DLD1 (cell line): ENCODE measurements at regions not wholly inside any gene's neighbourhood (a gene's known extent, or its start where the extent isn't known, plus 50 kb on each side); places are given as distances from the start of the nearest gene placed in this dataset.

Experiments used
- in situ Hi-C: cut with HindIII; loops from 2 replicates; pipeline ENCODE4 v1.10.0; 2017; ENCODE audit warnings: low sequenced_read_pairs

DNA sequence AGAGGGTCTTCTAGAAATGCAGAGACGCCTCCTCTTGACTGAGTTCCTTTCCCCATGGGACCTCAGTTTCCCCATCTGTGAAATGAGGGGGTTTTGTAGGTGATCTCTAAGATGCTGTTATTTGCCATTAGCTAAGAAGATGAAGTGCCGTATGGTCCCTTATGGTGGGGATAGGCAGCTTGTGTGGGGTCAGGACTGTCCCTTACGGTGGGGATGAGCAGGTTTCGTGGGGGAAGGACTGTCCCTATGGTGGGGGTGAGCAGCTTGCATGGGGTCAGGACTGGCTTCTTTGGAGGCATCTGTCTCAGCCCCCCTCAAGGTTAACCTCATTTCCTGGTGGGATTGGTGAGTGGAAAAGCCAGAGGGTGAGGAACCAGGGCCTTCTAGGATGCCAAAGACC lies 148.3 kb upstream of the GPR26 start:
- in situ Hi-C loops = no loop called here

DNA sequence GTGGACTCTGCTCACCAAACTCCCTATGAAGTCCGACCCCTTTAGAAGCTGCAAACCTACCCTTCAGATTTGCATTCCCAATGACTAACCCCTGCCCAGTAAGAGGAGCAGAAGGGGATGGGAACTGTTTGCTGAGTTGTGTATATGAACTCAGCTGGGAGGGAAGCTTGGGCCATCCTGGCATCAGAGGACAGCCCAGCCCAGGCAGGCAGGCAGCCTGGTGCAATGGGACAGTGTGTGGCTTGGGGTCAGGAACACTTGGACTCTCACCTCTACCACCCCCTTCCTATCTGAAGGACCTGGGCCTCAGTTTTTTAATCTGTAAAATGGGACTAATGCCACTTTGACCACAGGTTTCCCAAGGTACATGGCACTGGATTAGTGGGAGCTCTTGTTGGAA lies 147.4 kb upstream of the GPR26 start:
- in situ Hi-C loops = no loop called here

DNA sequence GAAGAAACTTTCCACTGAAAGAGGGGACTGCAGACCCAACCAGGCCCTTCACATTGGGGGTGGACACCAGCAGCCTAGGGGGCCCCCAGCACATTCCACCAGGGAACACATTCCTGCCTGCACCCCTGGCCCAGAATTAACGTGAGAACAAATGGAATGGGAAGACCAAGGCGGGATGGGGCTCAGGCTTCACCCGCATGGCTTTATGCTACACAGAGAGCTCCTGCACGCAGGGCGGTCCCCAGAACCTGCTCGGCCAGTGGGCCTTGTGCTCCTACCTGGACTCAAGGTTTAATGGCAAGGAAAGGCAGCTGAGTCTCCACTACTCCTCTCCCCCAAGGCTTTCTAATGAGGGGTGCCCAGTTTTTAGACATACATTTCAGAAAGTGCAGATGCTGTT lies 146.3 kb upstream of the GPR26 start:
- in situ Hi-C loops = no loop called here

DNA sequence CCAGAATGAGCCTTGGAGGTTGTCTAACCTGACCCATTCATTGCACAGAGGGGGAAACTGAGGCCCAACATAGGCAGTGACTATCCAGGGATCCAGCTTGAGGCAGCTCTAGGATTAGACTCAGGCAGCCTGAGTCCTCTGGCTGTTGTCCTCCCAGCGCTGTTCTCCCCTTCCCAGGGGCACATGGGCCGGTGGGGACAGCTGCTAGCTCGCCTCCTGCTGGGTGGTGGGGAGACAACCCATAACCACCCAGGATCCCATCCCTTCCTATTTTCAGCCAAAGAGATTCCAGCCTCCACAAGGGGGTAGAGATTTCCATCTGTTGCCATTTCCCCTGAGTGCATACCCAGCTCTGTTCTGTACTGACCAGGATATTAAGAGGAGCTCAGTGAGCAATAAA lies 145.1 kb upstream of the GPR26 start:
- in situ Hi-C loops = no loop called here

DNA sequence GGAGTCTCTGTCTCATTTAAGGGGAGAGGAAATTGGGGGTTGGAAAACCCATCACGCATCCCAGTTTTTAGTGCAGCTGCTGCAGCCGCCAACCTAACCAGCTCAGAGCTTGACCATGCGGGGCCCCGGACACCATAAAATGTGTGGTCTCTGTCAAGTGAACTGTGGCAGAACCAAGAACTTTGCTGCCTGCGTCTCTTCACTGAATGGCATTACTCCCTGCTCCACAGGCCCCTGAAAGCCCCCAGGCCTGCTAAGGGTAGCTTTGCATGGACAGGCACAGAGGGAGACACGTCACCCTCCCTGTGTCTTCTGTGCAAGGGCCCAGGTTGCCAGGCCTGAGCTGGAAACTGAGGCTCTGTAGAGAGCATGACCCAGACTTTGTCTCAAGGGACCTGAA lies 144.6 kb upstream of the GPR26 start:
- in situ Hi-C loops = no loop called here

DNA sequence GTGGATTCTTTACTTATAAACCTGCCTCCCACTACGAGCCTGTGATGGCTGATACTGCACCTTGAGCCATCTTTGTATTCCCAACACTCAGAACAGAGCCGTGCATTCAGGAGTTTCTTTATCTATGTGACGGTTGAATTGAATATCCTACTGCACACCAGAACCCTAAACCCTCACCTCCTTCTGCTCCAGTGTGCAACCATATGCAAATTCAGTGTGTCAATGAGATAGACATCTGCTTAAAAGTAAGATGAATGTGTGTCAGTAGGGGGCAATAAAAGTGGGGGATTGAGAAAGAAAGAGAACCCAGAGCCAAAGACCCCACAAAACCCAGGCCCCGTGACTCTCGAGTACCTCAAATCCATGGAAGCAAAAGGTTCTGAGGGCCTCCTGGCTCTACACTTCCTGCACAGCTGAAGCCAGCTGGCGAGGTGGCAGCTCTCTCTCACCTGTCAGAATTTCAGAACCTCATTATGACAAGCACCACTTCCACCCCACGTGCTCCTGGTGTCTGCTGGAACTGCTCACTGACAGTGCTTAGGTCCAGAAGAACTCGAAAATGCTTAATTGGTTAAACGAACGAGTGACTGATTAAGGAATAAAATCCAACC lies 143.3 kb upstream of the GPR26 start:
- in situ Hi-C loops = no loop called here

DNA sequence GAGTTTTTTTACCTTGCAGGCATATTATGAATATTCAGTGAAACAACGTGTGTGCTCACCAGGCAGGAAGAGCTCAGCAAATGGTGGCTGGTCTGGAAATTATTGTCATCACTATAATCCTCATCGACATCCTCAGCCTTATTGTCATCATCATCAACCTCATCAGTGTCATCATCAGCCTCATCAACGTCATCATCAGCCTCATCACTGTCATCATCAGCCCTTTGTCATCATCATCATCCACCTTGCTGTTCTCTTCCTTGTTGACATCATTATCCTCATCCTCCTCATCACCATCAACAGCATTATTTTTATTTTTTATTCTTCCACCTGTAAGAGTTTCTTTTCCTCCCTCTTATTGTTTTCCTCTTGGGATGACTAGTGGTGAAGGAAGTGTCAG lies 142.3 kb upstream of the GPR26 start:
- in situ Hi-C loops = no loop called here

DNA sequence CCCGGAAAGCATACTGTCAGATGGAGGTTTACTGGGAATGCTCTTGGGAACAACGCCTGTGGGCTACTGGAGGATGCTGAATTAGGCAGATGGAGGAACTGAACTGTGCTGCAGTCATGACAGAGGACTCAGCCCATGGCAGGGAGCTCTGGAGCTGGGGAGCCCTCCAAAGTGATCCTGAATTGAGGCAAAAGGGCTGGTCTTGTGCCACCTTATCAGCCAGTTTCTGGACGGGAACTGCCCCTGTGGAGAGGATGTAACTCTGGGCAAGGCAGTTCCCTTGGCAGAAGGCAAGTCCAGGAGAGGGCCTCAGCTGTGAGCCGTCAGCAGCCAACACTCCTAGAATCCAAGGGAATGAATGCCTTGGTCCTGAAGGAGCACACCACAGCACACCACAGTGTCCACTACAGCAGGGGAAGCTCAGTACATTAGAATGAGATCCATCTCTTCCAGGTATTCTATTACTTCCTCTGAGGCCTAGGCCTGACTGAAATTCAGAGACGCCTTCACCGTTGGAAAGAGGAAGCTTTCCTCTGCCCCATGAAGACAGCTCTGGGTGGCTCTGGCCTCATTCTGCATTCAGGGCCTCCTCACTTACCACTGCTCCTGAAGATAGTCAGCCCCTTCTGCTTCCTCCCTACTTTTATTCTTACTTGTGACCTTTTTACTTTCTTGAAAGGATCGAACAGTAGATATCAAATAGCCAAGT lies 139.6 kb upstream of the GPR26 start:
- in situ Hi-C loops = no loop called here

DNA sequence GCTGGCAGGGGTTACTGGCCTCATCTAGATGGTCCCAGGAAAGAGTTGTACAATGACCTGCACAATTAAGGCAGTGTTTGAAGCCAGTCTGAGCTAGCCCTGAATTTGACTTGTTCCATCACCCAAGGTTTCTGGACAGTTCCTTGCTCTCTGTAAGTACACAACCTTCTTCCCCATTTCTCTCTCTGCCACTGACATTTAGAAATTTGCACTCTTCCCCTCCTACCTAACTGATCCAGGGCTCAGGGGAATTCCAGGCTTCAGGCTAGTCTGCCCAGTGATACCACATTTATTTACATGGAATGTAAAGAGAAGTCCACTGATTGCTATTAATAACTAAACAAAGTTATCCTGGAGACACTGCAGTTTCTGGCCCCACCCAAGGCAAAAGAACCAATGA lies 139.0 kb upstream of the GPR26 start:
- in situ Hi-C loops = no loop called here

DNA sequence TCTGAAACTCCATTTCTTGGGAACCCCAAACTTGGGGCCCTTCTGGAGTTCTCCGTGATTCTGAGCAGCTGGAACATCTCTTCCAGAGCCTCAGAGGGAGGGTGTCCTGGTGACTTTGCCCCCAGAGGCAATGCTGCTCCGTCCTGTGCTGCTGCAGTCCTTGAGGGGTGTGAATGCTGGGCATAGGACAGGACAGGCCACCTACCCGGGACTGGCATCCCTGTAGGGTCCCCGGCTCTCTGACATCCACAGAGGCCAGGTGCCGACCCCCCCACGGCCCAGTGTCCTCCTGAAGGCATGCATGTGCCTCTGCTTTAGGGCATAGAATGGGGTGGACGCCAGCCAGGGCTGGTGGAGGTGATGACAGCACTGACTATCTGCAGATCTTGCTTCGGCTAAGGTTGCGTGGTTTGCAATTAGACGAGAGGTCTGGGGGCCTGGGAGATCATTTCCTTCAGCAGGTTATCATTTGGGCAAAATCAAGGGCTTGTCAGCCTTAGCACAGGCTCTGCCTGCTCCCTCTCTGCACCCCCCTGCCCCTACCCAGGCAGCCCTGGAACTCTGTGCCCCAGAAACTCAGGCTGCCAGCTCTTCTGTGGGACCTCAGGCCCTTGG lies 136.9 kb upstream of the GPR26 start:
- in situ Hi-C loops = no loop called here

DNA sequence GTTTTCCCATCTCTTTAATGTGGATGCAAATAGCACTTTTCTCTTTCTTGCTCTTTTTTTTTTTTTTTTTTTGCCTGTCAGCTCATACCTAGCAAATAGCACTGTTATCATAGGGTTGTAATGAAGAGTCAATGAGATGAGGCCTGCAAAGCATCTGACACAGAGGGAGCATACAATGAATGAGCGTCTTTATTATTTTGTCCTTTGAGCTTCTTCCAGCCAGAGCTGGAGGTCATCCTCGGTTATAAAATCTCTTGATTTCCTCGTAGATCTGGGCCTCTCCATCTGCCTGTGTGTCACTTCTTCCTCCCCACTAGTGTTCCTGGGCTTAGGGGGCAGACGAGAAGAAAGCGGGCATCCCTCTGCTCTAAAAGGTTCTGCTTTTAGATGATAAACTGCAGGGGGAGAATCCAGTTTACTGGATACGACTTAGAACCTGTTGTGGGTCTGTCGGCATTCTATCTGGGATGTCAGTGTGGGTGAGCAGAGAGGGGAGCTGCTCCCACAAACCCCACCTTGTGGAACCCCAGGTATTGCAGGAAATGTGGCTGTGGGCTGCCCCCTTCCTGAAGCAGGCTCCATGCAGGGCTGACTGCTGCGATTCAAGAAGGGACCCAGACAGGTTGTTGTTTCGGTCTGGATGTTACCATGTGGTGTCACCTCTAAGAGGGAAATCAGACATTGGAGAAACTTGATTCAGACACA lies 135.8 kb upstream of the GPR26 start:
- in situ Hi-C loops = no loop called here

DNA sequence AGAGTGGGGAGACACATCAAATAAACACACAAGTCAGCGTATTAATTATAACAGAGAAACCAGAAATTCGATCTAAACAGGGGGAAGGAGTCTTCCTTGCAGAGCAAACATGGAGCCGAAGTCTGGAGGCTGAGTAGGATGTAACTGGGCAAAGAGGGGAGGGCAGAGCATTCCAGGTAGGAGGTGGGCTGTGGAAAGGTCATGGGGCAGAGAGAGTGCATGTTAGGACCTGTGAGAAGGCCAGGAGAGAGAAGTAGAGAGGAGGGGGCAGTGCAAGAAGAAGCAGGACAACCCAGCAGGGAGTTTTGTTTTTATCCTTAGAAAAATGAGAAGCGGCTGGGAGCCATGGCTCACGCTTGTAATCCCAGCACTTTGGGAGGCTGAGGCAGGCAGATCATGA lies 130.8 kb upstream of the GPR26 start:
- in situ Hi-C loops = no loop called here

DNA sequence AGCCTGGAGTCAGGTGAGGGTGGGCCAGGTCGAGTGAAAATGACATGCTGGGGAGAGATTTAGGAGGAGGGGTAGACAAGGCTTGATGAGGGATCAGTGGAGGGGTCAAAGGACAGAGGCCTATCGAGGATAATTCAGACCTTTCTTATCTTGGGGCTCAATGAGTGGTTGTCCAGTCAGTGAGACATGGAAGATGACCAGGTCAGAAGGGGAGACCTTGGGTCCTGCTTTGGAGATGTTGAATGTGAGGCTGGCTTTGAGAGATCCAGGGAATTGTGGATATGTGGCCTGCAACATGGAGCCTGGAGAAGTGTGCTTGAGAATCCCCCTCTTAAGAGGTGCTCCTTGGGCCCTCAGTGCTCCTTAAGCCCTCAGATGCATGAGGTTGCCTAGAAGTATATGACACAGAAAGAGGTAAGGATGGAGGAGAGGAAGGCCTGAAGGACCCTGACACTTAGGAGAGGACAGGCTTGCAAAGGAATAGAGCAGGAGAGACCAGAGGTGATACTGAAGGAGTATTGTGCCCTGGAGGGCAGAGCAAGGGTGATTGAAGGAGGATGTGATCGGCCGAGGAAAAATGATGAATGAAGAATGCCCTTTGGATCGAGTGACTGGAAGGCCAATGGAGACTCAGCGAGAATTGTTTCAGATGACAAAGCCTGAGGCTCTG lies 129.8 kb upstream of the GPR26 start:
- in situ Hi-C loops = no loop called here

DNA sequence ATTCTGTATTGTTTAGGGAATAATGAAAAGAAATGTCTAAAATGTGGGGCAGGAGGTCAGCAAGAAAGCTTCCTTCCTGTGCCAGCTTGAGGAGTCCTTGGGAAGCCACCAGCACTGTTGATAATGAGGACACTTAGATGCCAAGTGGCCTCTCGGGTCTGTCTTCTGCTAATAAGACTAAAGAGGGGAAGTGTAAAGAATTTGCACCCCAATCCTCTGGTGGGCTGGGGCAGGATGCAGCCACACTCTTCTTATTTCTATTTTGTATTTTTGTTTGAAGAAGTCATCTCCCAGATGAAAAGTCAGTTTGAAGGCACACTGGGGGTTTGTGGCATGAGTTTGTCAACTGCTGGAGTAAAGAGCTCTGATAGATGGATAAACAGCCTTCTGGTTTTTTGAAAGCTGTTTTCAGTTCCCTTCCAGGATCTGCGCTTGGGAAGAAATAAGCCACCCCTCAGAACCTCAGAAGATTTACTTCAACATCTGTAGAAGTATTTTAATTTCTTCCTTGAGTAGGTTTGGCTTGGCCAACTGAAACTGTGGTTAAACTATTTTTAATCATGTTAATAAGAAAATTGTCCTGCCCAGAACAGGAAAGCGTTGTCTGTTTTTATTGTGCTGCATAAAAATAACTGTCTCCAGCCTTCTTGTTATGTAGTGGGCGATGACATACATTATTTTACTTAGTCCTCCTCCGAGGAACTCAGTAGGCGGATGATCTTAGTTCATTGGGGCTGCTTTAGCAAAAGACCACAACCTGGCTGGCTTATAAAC lies 128.8 kb upstream of the GPR26 start:
- in situ Hi-C loops = no loop called here

DNA sequence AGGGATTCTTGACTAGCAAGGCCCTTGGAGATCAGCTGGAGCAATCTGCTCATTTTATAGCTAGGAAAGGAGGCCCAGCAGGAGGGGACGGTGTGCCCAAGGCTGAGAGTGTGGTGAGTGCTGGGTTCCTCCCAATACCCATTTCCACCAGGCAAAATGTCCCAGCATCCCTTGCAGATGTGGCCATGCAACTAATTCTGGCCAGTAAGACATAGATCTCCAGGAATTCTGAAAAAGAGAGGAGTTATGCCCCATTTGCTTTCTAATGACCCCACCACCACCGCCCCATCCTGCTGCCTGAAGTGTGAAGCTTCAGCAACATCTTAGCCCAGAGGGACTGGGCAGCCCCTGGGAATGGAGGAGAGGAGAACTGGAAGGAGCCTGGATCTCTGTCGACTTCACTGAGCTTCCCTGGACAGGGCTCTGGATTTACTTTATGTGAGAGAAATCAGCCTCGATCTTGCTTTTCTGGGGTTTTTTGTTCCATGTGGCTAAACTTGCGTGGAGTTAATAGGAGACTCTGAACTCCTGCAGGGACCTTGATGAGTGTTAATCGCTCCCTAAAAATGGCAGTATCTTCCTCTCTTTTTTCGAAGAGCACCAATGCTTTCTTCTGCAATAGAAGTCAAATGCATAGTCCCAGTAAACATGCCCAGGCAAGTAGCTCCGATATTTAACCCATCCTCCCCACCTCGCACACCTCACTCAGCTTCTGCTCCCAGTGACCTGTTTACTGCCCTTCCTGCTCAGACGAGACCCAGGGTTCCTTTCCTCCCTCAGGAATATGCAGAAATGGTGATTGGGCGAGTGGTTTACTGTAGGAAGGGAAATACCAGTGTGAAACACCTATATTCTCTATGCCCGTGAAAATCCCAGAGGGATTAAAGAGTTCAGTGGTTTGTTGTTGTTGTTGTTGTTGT lies 127.5 kb upstream of the GPR26 start:
- in situ Hi-C loops = no loop called here

DNA sequence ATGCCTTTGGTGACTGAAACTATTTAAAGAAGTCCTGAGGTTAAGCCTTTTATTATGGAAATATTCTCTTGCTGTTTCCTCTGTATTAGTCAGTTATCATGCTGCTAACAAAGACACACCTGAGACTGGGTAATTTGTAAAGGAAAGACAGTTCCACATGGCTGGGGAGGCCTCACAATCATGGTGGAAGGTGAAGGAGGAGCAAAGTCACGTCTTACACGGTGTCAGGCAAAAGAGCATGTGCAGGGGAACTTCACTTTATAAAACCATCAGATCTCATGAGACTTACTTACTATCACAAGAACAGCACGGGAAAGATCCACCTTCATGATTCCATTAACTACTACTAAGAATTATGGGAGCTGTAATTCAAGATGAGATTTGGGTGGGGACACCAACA lies 121.2 kb upstream of the GPR26 start:
- in situ Hi-C loops = no loop called here

DNA sequence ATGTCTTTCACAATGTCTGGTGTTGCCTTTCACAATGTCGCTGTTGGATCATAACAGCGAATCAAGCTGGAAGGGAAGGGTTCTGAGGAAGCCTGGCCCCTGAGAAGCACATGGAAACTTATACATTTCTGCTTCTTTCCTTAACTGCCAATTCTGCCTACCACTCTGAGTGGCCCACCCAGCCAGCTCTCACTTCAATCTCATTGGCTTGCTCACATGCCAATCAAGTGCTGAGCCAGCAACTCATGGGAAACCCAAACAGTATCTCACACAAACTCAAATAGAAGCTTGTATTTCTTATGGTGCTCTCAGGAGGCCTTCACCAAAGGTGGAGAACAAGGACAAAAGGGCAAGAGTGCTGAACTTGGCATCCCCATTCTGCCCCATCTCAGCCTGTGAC lies 117.4 kb upstream of the GPR26 start:
- in situ Hi-C loops = no loop called here

DNA sequence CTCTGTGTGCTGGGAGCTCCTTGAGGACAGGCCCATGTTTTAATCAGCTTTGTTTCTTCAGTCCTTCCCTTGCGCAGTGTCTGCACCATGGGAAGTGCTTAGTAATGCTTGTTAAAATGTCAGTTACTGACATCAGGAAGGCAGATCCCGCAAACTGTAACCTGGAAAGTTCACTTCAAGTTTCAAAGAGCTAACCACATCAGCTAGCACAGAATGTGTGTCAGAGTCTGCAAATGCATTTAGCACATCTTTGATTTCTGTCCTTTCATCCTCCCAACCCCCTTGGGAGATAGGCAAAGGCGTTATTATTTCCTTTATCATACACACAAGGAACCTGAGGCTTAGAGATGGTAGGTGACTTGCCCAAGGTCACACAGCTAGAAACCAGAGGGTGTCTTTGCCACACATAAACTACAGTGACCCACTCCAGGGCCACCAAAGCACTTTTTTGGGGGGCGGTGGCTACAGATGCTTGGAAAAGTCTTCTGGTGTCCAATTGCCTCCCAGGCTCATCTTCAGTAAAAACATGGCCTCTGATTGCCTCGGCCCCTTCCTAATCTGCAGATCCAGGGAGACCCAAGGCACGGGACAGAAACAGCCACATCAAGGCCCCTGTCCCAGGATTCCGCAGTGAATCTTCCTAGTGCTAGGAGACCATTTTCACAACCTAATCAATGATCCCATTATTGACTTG lies 116.2 kb upstream of the GPR26 start:
- in situ Hi-C loops = loop anchor here (25.0 kb wide), 1 partner anchor 513 kb away; no protein-coding TSS in a partner anchor

DNA sequence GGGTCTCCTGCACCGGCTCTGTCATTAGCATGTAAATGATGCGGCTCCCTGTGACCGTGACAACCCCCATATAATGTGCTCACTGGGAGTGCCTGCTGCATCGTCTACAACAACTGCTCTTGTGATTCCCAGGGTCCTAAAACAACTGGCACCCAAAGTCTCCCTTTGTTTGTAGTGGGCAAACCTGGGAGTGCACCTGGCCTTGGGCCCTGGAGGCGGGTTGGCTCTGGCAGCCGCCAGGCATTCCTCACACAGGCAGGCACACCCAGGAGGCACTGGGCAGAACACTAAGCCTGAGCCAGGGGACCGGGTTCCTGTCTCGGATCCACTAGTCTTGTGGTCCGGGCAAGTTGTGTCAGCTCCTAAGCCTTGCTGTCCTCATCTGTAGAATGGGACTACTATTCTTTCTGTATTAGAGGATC lies 115.5 kb upstream of the GPR26 start:
- in situ Hi-C loops = loop anchor here (25.0 kb wide), 1 partner anchor 513 kb away; no protein-coding TSS in a partner anchor
